H9 (cell line): ENCODE measurements at regions not wholly inside any gene's neighbourhood (a gene's known extent, or its start where the extent isn't known, plus 50 kb on each side); places are given as distances from the start of the nearest gene placed in this dataset.
A peak's percentile ranks its signal among the peaks of the same experiment; 100 is the strongest.

Experiments used
- DNase-seq: peaks from one replicate; pipeline ENCODE4 v3.0.0-alpha.2; 2017
- H2AFZ ChIP-seq: one replicate; pipeline ENCODE4 v1.6.1; 2013; ENCODE audit warnings: mild to moderate bottlenecking, low read length, control low read depth, moderate library complexity
- H2AK5ac ChIP-seq: 2 replicates; pipeline ENCODE4 v1.6.1; 2013; ENCODE audit warnings: low read length, control low read depth, mixed read lengths; ENCODE audit not compliant: insufficient read length
- H2BK120ac ChIP-seq: one replicate; pipeline ENCODE4 v1.6.1; 2013; ENCODE audit warnings: low read depth, mild to moderate bottlenecking, low read length, control low read depth, inconsistent platforms; ENCODE audit not compliant: poor library complexity, severe bottlenecking
- H2BK12ac ChIP-seq: 2 replicates; pipeline ENCODE4 v1.6.1; 2013; ENCODE audit warnings: low read length, control low read depth, mixed read lengths, low read depth; ENCODE audit not compliant: insufficient read length
- H2BK15ac ChIP-seq: 2 replicates; pipeline ENCODE4 v1.6.1; 2013; ENCODE audit warnings: low read depth, low read length, control low read depth
- H2BK20ac ChIP-seq: one replicate; pipeline ENCODE4 v1.6.1; 2013; ENCODE audit warnings: low read depth, mild to moderate bottlenecking, low read length, control low read depth, inconsistent platforms; ENCODE audit not compliant: poor library complexity, severe bottlenecking
- H2BK5ac ChIP-seq: 2 replicates; pipeline ENCODE4 v1.6.1; 2013; ENCODE audit warnings: low read length, control low read depth, mixed read lengths; ENCODE audit not compliant: insufficient read length
- H3K14ac ChIP-seq: 2 replicates; pipeline ENCODE4 v1.6.1; 2013; ENCODE audit warnings: low read length, control low read depth; ENCODE audit not compliant: insufficient read depth
- H3K18ac ChIP-seq: 2 replicates; pipeline ENCODE4 v1.6.1; 2013; ENCODE audit warnings: low read depth, mild to moderate bottlenecking, mixed read lengths, low read length, control low read depth; ENCODE audit not compliant: insufficient read length
- H3K23ac ChIP-seq: 2 replicates; pipeline ENCODE4 v1.6.1; 2013; ENCODE audit warnings: low read length, control low read depth, mixed read lengths, low read depth; ENCODE audit not compliant: insufficient read length
- H3K23me2 ChIP-seq: 2 replicates; pipeline ENCODE4 v1.6.1; 2013; ENCODE audit warnings: low read depth, mild to moderate bottlenecking, mixed read lengths, low read length, control low read depth; ENCODE audit not compliant: insufficient read length, poor library complexity, severe bottlenecking
- H3K27ac ChIP-seq: 2 replicates; pipeline ENCODE4 v1.5.1; 2013; ENCODE audit warnings: low read length, control low read depth, mixed read lengths, low read depth; ENCODE audit not compliant: insufficient read length
- H3K27me3 ChIP-seq: 2 replicates; pipeline ENCODE4 v1.6.1; 2013; ENCODE audit warnings: low read length, control low read depth, inconsistent platforms; ENCODE audit not compliant: insufficient read depth
- H3K4ac ChIP-seq: 2 replicates; pipeline ENCODE4 v1.6.1; 2013; ENCODE audit warnings: low read depth, mild to moderate bottlenecking, control low read depth, inconsistent platforms, low read length, moderate library complexity
- H3K4me1 ChIP-seq: 2 replicates; pipeline ENCODE4 v1.6.1; 2013; ENCODE audit warnings: low read length, control low read depth, inconsistent platforms; ENCODE audit not compliant: insufficient read depth
- H3K4me2 ChIP-seq: 2 replicates; pipeline ENCODE4 v1.6.1; 2013; ENCODE audit warnings: low read length, control low read depth, mixed read lengths; ENCODE audit not compliant: insufficient read length, insufficient read depth
- H3K56ac ChIP-seq: 2 replicates; pipeline ENCODE4 v1.6.1; 2013; ENCODE audit warnings: low read depth, mild to moderate bottlenecking, mixed read lengths, low read length, control low read depth; ENCODE audit not compliant: insufficient read length
- H3K79me1 ChIP-seq: 2 replicates; pipeline ENCODE4 v1.6.1; 2013; ENCODE audit warnings: low read depth, mild to moderate bottlenecking, moderate library complexity, low read length, control low read depth, inconsistent platforms; ENCODE audit not compliant: insufficient read depth, poor library complexity, severe bottlenecking
- H3K79me2 ChIP-seq: 2 replicates; pipeline ENCODE4 v1.6.1; 2013; ENCODE audit warnings: low read length, control low read depth, inconsistent platforms; ENCODE audit not compliant: insufficient read depth
- H3K9ac ChIP-seq: 2 replicates; pipeline ENCODE4 v1.6.1; 2013; ENCODE audit warnings: low read length, control low read depth, mixed read lengths; ENCODE audit not compliant: insufficient read length; ENCODE audit errors: extremely low read depth
- H3K9me3 ChIP-seq: one replicate; pipeline ENCODE4 v1.6.1; 2013; ENCODE audit warnings: low read depth, low read length, inconsistent platforms; ENCODE audit not compliant: control insufficient read depth
- H3T11ph ChIP-seq: one replicate; pipeline ENCODE4 v1.6.1; 2013; ENCODE audit warnings: mild to moderate bottlenecking, low read length, control low read depth, inconsistent platforms
- H4K20me1 ChIP-seq: one replicate; pipeline ENCODE4 v1.6.1; 2013; ENCODE audit not compliant: control insufficient read depth, insufficient read length, insufficient read depth
- H4K5ac ChIP-seq: 2 replicates; pipeline ENCODE4 v1.6.1; 2013; ENCODE audit warnings: low read depth, mild to moderate bottlenecking, mixed read lengths, low read length, control low read depth; ENCODE audit not compliant: insufficient read length
- H4K8ac ChIP-seq: replicated peaks from 2 replicates; pipeline ENCODE4 v1.6.1; 2013; ENCODE audit warnings: low read length, control low read depth, mixed read lengths, low read depth; ENCODE audit not compliant: insufficient read length
- H4K91ac ChIP-seq: 2 replicates; pipeline ENCODE4 v1.6.1; 2013; ENCODE audit warnings: low read depth, mild to moderate bottlenecking, moderate library complexity, mixed read lengths, low read length, control low read depth; ENCODE audit not compliant: insufficient read length
- H3K27ac Mint-ChIP-seq, 3 experiments: 2 replicates in 2 of 3; 3 replicates in 1 of 3; pipeline ENCODE4 v1.8.0; 2020 to 2021; ENCODE audit warnings: mixed read lengths in 3 of 3, mild to moderate bottlenecking in 1 of 3, moderate library complexity in 1 of 3
- H3K27me3 Mint-ChIP-seq: 2 replicates; pipeline ENCODE4 v1.8.0; 2021; ENCODE audit warnings: low read depth, mild to moderate bottlenecking, moderate library complexity, mixed read lengths
- H3K36me3 Mint-ChIP-seq, 3 experiments: 2 replicates in 2 of 3; 3 replicates in 1 of 3; pipeline ENCODE4 v1.8.0; 2020 to 2021; ENCODE audit warnings: low read depth in 3 of 3, mixed read lengths in 3 of 3; ENCODE audit not compliant: insufficient read depth in 1 of 3
- H3K4me1 Mint-ChIP-seq, 2 experiments: 2 replicates each; pipeline ENCODE4 v1.8.0; 2020; ENCODE audit warnings: mixed read lengths in 2 of 2
- H3K4me3 Mint-ChIP-seq, 2 experiments: 2 replicates in 1 of 2; 3 replicates in 1 of 2; pipeline ENCODE4 v1.8.0; 2020 to 2021; ENCODE audit warnings: mild to moderate bottlenecking in 2 of 2, mixed read lengths in 2 of 2, moderate library complexity in 1 of 2
- H3K9me3 Mint-ChIP-seq, 2 experiments: 2 replicates in 1 of 2; 3 replicates in 1 of 2; pipeline ENCODE4 v1.8.0; 2020; ENCODE audit warnings: mild to moderate bottlenecking in 2 of 2, mixed read lengths in 2 of 2, moderate library complexity in 1 of 2
- CTCF ChIP-seq: fragments of 200-600 bp; sonication (generic); conservative IDR thresholded peaks from 3 replicates; pipeline ENCODE4 v1.8.0; 2021; ENCODE audit warnings: antibody characterized with exemption, mild to moderate bottlenecking
- WGBS: extraction: QIAGEN DNeasy Blood & Tissue Kit; methylation state at CpG from one replicate; pipeline ENCODE4 v1.1.7; 2013; ENCODE audit warnings: missing lambda C conversion rate, low lambda C conversion rate, mixed read lengths; ENCODE audit not compliant: insufficient read length; ENCODE audit errors: extremely low coverage; 5-methylcytosine and 5-hydroxymethylcytosine counted together

GRCh38 chr17:33522623-33523022, 229.5 kb upstream of the ASIC2 start:
- no peak overlapping the region for H4K8ac ChIP-seq
- no peak overlapping the region for H3K27ac ChIP-seq
- H2AK5ac ChIP-seq: no peak overlapping the region
- no peak overlapping the region for H4K91ac ChIP-seq
- Mint-ChIP-seq H3K4me1 (peaks cover 3 to 15% of the 10 kb centered on the region in 2 experiments; a peak in 3 of 4 replicates), H3K27me3 (peaks cover 20% of the 10 kb centered on the region), H3K36me3 (peaks cover 0 to 9% (median 6%) of the 10 kb centered on the region in 3 experiments; a peak in 2 of 7 replicates), H3K27ac (no peak overlapping the region), H3K4me3 (no peak overlapping the region), H3K9me3 (peaks cover 9 to 10% of the 10 kb centered on the region in 2 experiments)
- no peak overlapping the region for H3K56ac ChIP-seq
- no peak overlapping the region for H2BK20ac ChIP-seq
- H4K20me1 ChIP-seq: no peaks in the 10 kb centered on the region
- no peak overlapping the region for H3K14ac ChIP-seq
- H3K23me2 ChIP-seq: no peaks in the 10 kb centered on the region
- H3K27me3 ChIP-seq: no peaks in the 10 kb centered on the region; the same call in 1 of the 2 replicates
- no peak overlapping the region for H3K9ac ChIP-seq
- no peak overlapping the region for H2BK15ac ChIP-seq
- no peak overlapping the region for H2BK12ac ChIP-seq
- H3K23ac ChIP-seq: no peak overlapping the region
- H3T11ph ChIP-seq: no peak overlapping the region
- no peaks in the 10 kb centered on the region for H3K9me3 ChIP-seq
- peak; percentile 67 for TF ChIP-seq CTCF
- DNase-seq: peak; percentile 71
- no peak overlapping the region for H2BK5ac ChIP-seq
- H3K79me1 ChIP-seq: no peaks in the 10 kb centered on the region
- H3K4me1 ChIP-seq: no peaks in the 10 kb centered on the region
- no peaks in the 10 kb centered on the region for H3K79me2 ChIP-seq
- H3K4me2 ChIP-seq: no peak overlapping the region
- H2BK120ac ChIP-seq: no peak overlapping the region
- H3K4ac ChIP-seq: no peak overlapping the region
- no peak overlapping the region for H2AFZ ChIP-seq
- H3K18ac ChIP-seq: no peak overlapping the region
- WGBS: no CpG with 5 or more reads among the region's 8 CpGs
- H4K5ac ChIP-seq: no peak overlapping the region
